ENCODE measurements at regions not wholly inside any gene's neighbourhood (a gene's known extent, or its start where the extent isn't known, plus 50 kb on each side); places are given as distances from the start of the nearest gene placed in this dataset.

GRCh38 chr13:39859898-39860297, 204.4 kb downstream of the COG6 start:
- Histone ChIP-seq H3K27ac (ENCODE audit: low read depth, low read length) (no peak overlapping the region), H3K4me1 (ENCODE audit: control insufficient read depth, low read length) (no peaks in the 10 kb centered on the region), H3F3A (ENCODE audit: control insufficient read depth, insufficient read depth) (no peaks in the 10 kb centered on the region), H3K79me2 (ENCODE audit: control insufficient read depth, low read length) (no peaks in the 10 kb centered on the region), H3K36me3 (ENCODE audit: control insufficient read depth, low read length) (no peaks in the 10 kb centered on the region), H4K20me1 (ENCODE audit: control insufficient read depth, insufficient read depth, low read depth, low read length) (no peaks in the 10 kb centered on the region), H3K9me3 (ENCODE audit: control insufficient read depth, insufficient read depth, low read length) (no peaks in the 10 kb centered on the region), H3K4me2 (ENCODE audit: low read length) (no peak overlapping the region), H3K4me3 (ENCODE audit: low read length) (no peak overlapping the region), H3K9me2 (replicated peaks; ENCODE audit: control insufficient read depth, low read length) (no peaks in the 10 kb centered on the region), H3K27me3 (ENCODE audit: control insufficient read depth, low read length) (no peaks in the 10 kb centered on the region; the same call in 1 of the 2 replicates)
- no peak for TF ChIP-seq CTCF (IDR thresholded peaks at IDR 0.05; ENCODE audit: low read depth, low read length, poor library complexity, severe bottlenecking)
- no peak for TF ChIP-seq EZH2phosphoT487 (IDR thresholded peaks at IDR 0.05; ENCODE audit: borderline replicate concordance, low read length)

GRCh38 chr13:39862900-39863299, 207.4 kb downstream of the COG6 start:
- Histone ChIP-seq H3K27me3 (ENCODE audit: control insufficient read depth, low read length) (peaks cover 3% of the 10 kb centered on the region; the same call in 1 of the 2 replicates), H3K4me3 (ENCODE audit: low read length) (no peak overlapping the region), H3K9me3 (ENCODE audit: control insufficient read depth, insufficient read depth, low read length) (no peaks in the 10 kb centered on the region), H3K27ac (ENCODE audit: low read depth, low read length) (no peak overlapping the region), H4K20me1 (ENCODE audit: control insufficient read depth, insufficient read depth, low read depth, low read length) (no peaks in the 10 kb centered on the region), H3K36me3 (ENCODE audit: control insufficient read depth, low read length) (no peaks in the 10 kb centered on the region), H3K79me2 (ENCODE audit: control insufficient read depth, low read length) (no peaks in the 10 kb centered on the region), H3K4me2 (ENCODE audit: low read length) (no peak overlapping the region), H3K9me2 (replicated peaks; ENCODE audit: control insufficient read depth, low read length) (no peaks in the 10 kb centered on the region), H3F3A (ENCODE audit: control insufficient read depth, insufficient read depth) (no peaks in the 10 kb centered on the region), H3K4me1 (ENCODE audit: control insufficient read depth, low read length) (no peaks in the 10 kb centered on the region)
- TF ChIP-seq CTCF (IDR thresholded peaks at IDR 0.05; ENCODE audit: low read depth, low read length, poor library complexity, severe bottlenecking) = no peak
- no peak for TF ChIP-seq EZH2phosphoT487 (IDR thresholded peaks at IDR 0.05; ENCODE audit: borderline replicate concordance, low read length)

GRCh38 chr13:39864221-39864620, 208.8 kb downstream of the COG6 start:
- H4K20me1 ChIP-seq (ENCODE audit: control insufficient read depth, insufficient read depth, low read depth, low read length) = no peaks in the 10 kb centered on the region
- H3K9me2 ChIP-seq (replicated peaks; ENCODE audit: control insufficient read depth, low read length) = no peaks in the 10 kb centered on the region
- TF ChIP-seq EZH2phosphoT487 (IDR thresholded peaks at IDR 0.05; ENCODE audit: borderline replicate concordance, low read length) (no peak), CTCF (IDR thresholded peaks at IDR 0.05; ENCODE audit: low read depth, low read length, poor library complexity, severe bottlenecking) (no peak)
- H3K36me3 ChIP-seq (ENCODE audit: control insufficient read depth, low read length) = no peaks in the 10 kb centered on the region
- no peak overlapping the region for H3K27ac ChIP-seq (ENCODE audit: low read depth, low read length)
- no peaks in the 10 kb centered on the region for H3K4me1 ChIP-seq (ENCODE audit: control insufficient read depth, low read length)
- H3K4me3 ChIP-seq (ENCODE audit: low read length) = no peak overlapping the region
- no peaks in the 10 kb centered on the region for H3K9me3 ChIP-seq (ENCODE audit: control insufficient read depth, insufficient read depth, low read length)
- H3K4me2 ChIP-seq (ENCODE audit: low read length) = no peak overlapping the region
- H3F3A ChIP-seq (ENCODE audit: control insufficient read depth, insufficient read depth) = no peaks in the 10 kb centered on the region
- H3K79me2 ChIP-seq (ENCODE audit: control insufficient read depth, low read length) = no peaks in the 10 kb centered on the region
- peaks cover 3% of the 10 kb centered on the region; the same call in 1 of the 2 replicates for H3K27me3 ChIP-seq (ENCODE audit: control insufficient read depth, low read length)
